Colonic mucosa (tissue), 4 donors: ENCODE measurements at regions not wholly inside any gene's neighbourhood (a gene's known extent, or its start where the extent isn't known, plus 50 kb on each side); places are given as distances from the start of the nearest gene placed in this dataset.

ENCODE experiments used
- DNase-seq: peaks from one replicate; pipeline ENCODE4 v3.0.0-alpha.2; 2020
- H3K27ac ChIP-seq: fragments of 200-600 bp; one replicate; pipeline ENCODE4 v1.8.0; 2021
- H3K27me3 ChIP-seq: fragments of 200-600 bp; one replicate; pipeline ENCODE4 v1.8.0; 2021
- H3K36me3 ChIP-seq: fragments of 200-600 bp; one replicate; pipeline ENCODE4 v1.8.0; 2021
- H3K4me1 ChIP-seq: fragments of 200-600 bp; one replicate; pipeline ENCODE4 v1.8.0; 2021; ENCODE audit warnings: mild to moderate bottlenecking
- H3K4me3 ChIP-seq: fragments of 200-600 bp; one replicate; pipeline ENCODE4 v1.8.0; 2021
- H3K9ac ChIP-seq, 2 donors: one replicate each; pipeline ENCODE4 v1.7.0; 2013; ENCODE audit warnings: control low read depth in 2 of 2, low read depth in 2 of 2, low read length in 2 of 2
- H3K9me3 ChIP-seq: fragments of 200-600 bp; one replicate; pipeline ENCODE4 v1.8.0; 2021
- CTCF ChIP-seq: fragments of 200-600 bp; IDR thresholded peaks from one replicate; pipeline ENCODE4 v1.8.0; 2022; ENCODE audit warnings: antibody characterized with exemption, mild to moderate bottlenecking
- intact Hi-C: fragments of 100-400 bp; cut with DNase I; formaldehyde crosslinking; loops from one replicate; pipeline ENCODE4 v1.14.1; 2022
- donor health status: healthy.
- donor health status: DM: no; HTN: no; CAD: no.
- donor health status: DM: no; HTN: no; CAD: no.

- no peak overlapping the region for H3K27ac ChIP-seq
- no peaks in the 10 kb centered on the region for H3K36me3 ChIP-seq
- no peak for TF ChIP-seq CTCF
- H3K27me3 ChIP-seq = no peaks in the 10 kb centered on the region
- H3K9ac ChIP-seq = no peak overlapping the region
- no peak overlapping the region for H3K4me3 ChIP-seq
- no peak for DNase-seq
- H3K9me3 ChIP-seq = no peaks in the 10 kb centered on the region
- intact Hi-C loops = no loop called here
- no peaks in the 10 kb centered on the region for H3K4me1 ChIP-seq
These were observed 92.6 kb downstream of the RPS29 start for GRCh38 chr14:49493557-49493956.

GRCh38 chr14:49492151-49492550 lies 94.0 kb downstream of the RPS29 start:
- Histone ChIP-seq H3K27ac (no peak overlapping the region), H3K4me3 (no peak overlapping the region), H3K9ac (no peak overlapping the region), H3K36me3 (no peaks in the 10 kb centered on the region), H3K4me1 (no peaks in the 10 kb centered on the region), H3K9me3 (no peaks in the 10 kb centered on the region), H3K27me3 (no peaks in the 10 kb centered on the region)
- no peak for DNase-seq
- no peak for TF ChIP-seq CTCF
- intact Hi-C loops = no loop called here

- intact Hi-C loops = no loop called here
- Histone ChIP-seq H3K27me3 (no peaks in the 10 kb centered on the region), H3K4me3 (no peak overlapping the region), H3K36me3 (no peaks in the 10 kb centered on the region), H3K27ac (no peak overlapping the region), H3K4me1 (no peaks in the 10 kb centered on the region), H3K9me3 (no peaks in the 10 kb centered on the region), H3K9ac (no peak overlapping the region)
- no peak for TF ChIP-seq CTCF
- DNase-seq = no peak
These were observed 96.8 kb downstream of the RPS29 start for GRCh38 chr14:49489341-49489740.

- H3K27ac ChIP-seq = no peak overlapping the region
- no peak for TF ChIP-seq CTCF
These were observed 98.9 kb downstream of the RPS29 start for GRCh38 chr14:49487238-49487637.

GRCh38 chr14:49485290-49485689 lies 100.9 kb downstream of the RPS29 start:
- TF ChIP-seq CTCF = no peak
- Histone ChIP-seq H3K4me1 (no peaks in the 10 kb centered on the region), H3K4me3 (no peak overlapping the region), H3K27ac (no peak overlapping the region), H3K36me3 (no peaks in the 10 kb centered on the region), H3K27me3 (no peaks in the 10 kb centered on the region), H3K9me3 (no peaks in the 10 kb centered on the region), H3K9ac (no peak overlapping the region)
- intact Hi-C loops = no loop called here
- DNase-seq = no peak

More at GRCh38 chr14:49487238-49487637, 98.9 kb downstream of the RPS29 start:
- no peaks in the 10 kb centered on the region for H3K4me1 ChIP-seq
- no peak overlapping the region for H3K4me3 ChIP-seq
- intact Hi-C loops = no loop called here
- no peaks in the 10 kb centered on the region for H3K36me3 ChIP-seq
- H3K9me3 ChIP-seq = no peaks in the 10 kb centered on the region
- H3K9ac ChIP-seq = no peak overlapping the region
- DNase-seq = no peak
- no peaks in the 10 kb centered on the region for H3K27me3 ChIP-seq

- H3K4me1 ChIP-seq = no peaks in the 10 kb centered on the region
- no peak for DNase-seq
- TF ChIP-seq CTCF = no peak
- H3K4me3 ChIP-seq = no peak overlapping the region
- no peak overlapping the region for H3K9ac ChIP-seq
- no peak overlapping the region for H3K27ac ChIP-seq
- intact Hi-C loops = no loop called here
- H3K9me3 ChIP-seq = no peaks in the 10 kb centered on the region
- no peaks in the 10 kb centered on the region for H3K36me3 ChIP-seq
- H3K27me3 ChIP-seq = no peaks in the 10 kb centered on the region
These were observed 102.0 kb downstream of the RPS29 start for GRCh38 chr14:49484180-49484579.
